HepG2 (cell line): ENCODE measurements at regions not wholly inside any gene's neighbourhood (a gene's known extent, or its start where the extent isn't known, plus 50 kb on each side); places are given as distances from the start of the nearest gene placed in this dataset.

Experiments
- ATAC-seq: fragments of 200-7000 bp; cut with Tn5 transposase; 3 replicates; pipeline ENCODE4 v1.9.1; 2020; ENCODE audit warnings: mild to moderate bottlenecking, moderate library complexity
- BruUV-seq: library from RNA; stranded (reverse); fragments of 400-500 nt; replicated peaks from 2 replicates; lab custom pipeline; 2021; lab: Mats Ljungman, UMichigan
- CTCF ChIA-PET: fragments of 300-600 bp; formaldehyde crosslinking; extraction: SDS; loops from one replicate; lab custom pipeline; 2021; ENCODE audit warnings: low total read pairs, inconsistent platforms, low intra/inter-chr PET ratio; lab: Yijun Ruan, JAX
- POLR2A ChIA-PET: fragments of 350-600 bp; sonication (Branson Sonifier 250); formaldehyde crosslinking; loops from one replicate; lab custom pipeline; 2020; ENCODE audit warnings: antibody characterized with exemption, inconsistent platforms; lab: Yijun Ruan, JAX
- DNase-seq: peaks from one replicate; pipeline ENCODE4 v3.0.0-alpha.2; 2015; ENCODE audit warnings: low spot score
- FAIRE-seq: peaks from 3 replicates; lab custom pipeline; 2011; peaks lifted over from hg19 to GRCh38; lab: Jason Lieb, UNC
- H2AFZ ChIP-seq: one replicate; pipeline ENCODE4 v1.6.1; 2011; ENCODE audit warnings: low read length, inconsistent platforms
- H3K27ac ChIP-seq: fragments of 300-600 bp; 3 replicates; pipeline ENCODE4 v1.8.0; 2011; ENCODE audit warnings: mixed run types, mild to moderate bottlenecking, mixed read lengths, low read length, inconsistent platforms; ENCODE audit not compliant: insufficient read depth; ENCODE audit errors: extremely low read length
- H3K27me3 ChIP-seq, 2 experiments: fragments of 200-600 bp in 1 of 2; 2 replicates in 1 of 2; 3 replicates in 1 of 2; pipeline versions ENCODE4 v1.6.0 to v1.8.0; 2011; ENCODE audit warnings: low read length in 2 of 2, mild to moderate bottlenecking in 2 of 2, moderate library complexity in 2 of 2, inconsistent platforms in 1 of 2; ENCODE audit not compliant: insufficient read depth in 2 of 2, control insufficient read depth in 1 of 2
- H3K36me3 ChIP-seq, 2 experiments: fragments of 200-600 bp in 1 of 2; replicated peaks in 1 of 2; 2 replicates in 1 of 2; 3 replicates in 1 of 2; pipeline versions ENCODE4 v1.5.1 to v1.8.0; 2011; ENCODE audit warnings: low read length in 2 of 2, inconsistent platforms in 1 of 2; ENCODE audit not compliant: insufficient read depth in 2 of 2, control insufficient read depth in 1 of 2
- H3K4me1 ChIP-seq: 2 replicates; pipeline ENCODE4 v1.5.1; 2012; ENCODE audit warnings: low read length, inconsistent platforms; ENCODE audit not compliant: insufficient read depth
- H3K4me2 ChIP-seq: 2 replicates; pipeline ENCODE4 v1.6.0; 2011; ENCODE audit warnings: low read depth, low read length, inconsistent platforms
- H3K4me3 ChIP-seq, 3 experiments: fragments of 200-600 bp in 1 of 3; sonication (generic), shearing (Covaris generic) in 1 of 3; replicated peaks in 1 of 3; 2 replicates each; pipeline ENCODE4 v1.5.1; 2011 to 2016; ENCODE audit warnings: low read length in 3 of 3, inconsistent platforms in 2 of 3, low read depth in 2 of 3, mild to moderate bottlenecking in 2 of 3, control low read depth in 1 of 3, mixed read lengths in 1 of 3; ENCODE audit not compliant: insufficient read depth in 1 of 3
- H3K79me2 ChIP-seq: one replicate; pipeline ENCODE4 v1.6.1; 2011; ENCODE audit warnings: low read length, inconsistent platforms; ENCODE audit not compliant: insufficient read depth
- H3K9ac ChIP-seq: 2 replicates; pipeline ENCODE4 v1.6.0; 2011; ENCODE audit warnings: mild to moderate bottlenecking, low read depth, low read length, inconsistent platforms; ENCODE audit not compliant: insufficient read depth
- H3K9me3 ChIP-seq: 2 replicates; pipeline ENCODE4 v1.5.1; 2012; ENCODE audit warnings: mild to moderate bottlenecking, low read length
- H4K20me1 ChIP-seq: 2 replicates; pipeline ENCODE4 v1.6.0; 2011; ENCODE audit warnings: inconsistent platforms, mild to moderate bottlenecking, low read length, moderate library complexity; ENCODE audit not compliant: insufficient read depth
- GATAD1 ChIP-seq: IDR thresholded peaks from 2 replicates; pipeline ENCODE4 v1.6.1; 2016; ENCODE audit warnings: missing genetic modification reagents, missing compliant biosample characterization
- HCFC1 ChIP-seq: fragments of 150-350 bp; IDR thresholded peaks from 2 replicates; pipeline ENCODE4 v1.6.1; 2014; ENCODE audit warnings: low read depth, low read length
- HDAC2 ChIP-seq: sonication (generic); formaldehyde crosslinking; IDR thresholded peaks from 2 replicates; pipeline ENCODE4 v1.4.0; 2020; ENCODE audit warnings: missing genetic modification reagents
- HMGXB3 ChIP-seq: sonication (generic); formaldehyde crosslinking; IDR thresholded peaks from 2 replicates; pipeline ENCODE4 v1.4.0; 2020; ENCODE audit warnings: missing genetic modification reagents, borderline replicate concordance
- JUND ChIP-seq: sonication (generic); formaldehyde crosslinking; IDR thresholded peaks from 2 replicates; pipeline ENCODE4 v1.8.0; 2022; ENCODE audit warnings: mild to moderate bottlenecking, missing genetic modification reagents
- KDM5B ChIP-seq: sonication (generic); formaldehyde crosslinking; IDR thresholded peaks from 2 replicates; pipeline ENCODE4 v1.4.0; 2020; ENCODE audit warnings: missing genetic modification reagents, mild to moderate bottlenecking, borderline replicate concordance
- PATZ1 ChIP-seq: sonication (generic); formaldehyde crosslinking; IDR thresholded peaks from 2 replicates; pipeline ENCODE4 v1.4.0; 2020; ENCODE audit warnings: missing genetic modification reagents
- ZBTB10 ChIP-seq: sonication (generic); formaldehyde crosslinking; IDR thresholded peaks from 2 replicates; pipeline ENCODE4 v1.4.0; 2020; ENCODE audit warnings: missing genetic modification reagents, borderline replicate concordance
- ZBTB4 ChIP-seq: sonication (generic); formaldehyde crosslinking; IDR thresholded peaks from 2 replicates; pipeline ENCODE4 v1.4.0; 2020; ENCODE audit warnings: missing genetic modification reagents, mild to moderate bottlenecking, borderline replicate concordance
- ZKSCAN5 ChIP-seq: sonication (generic); formaldehyde crosslinking; IDR thresholded peaks from 2 replicates; pipeline ENCODE4 v1.5.1; 2020; ENCODE audit warnings: mild to moderate bottlenecking, missing genetic modification reagents
- ZNF607 ChIP-seq: sonication (generic); formaldehyde crosslinking; IDR thresholded peaks from 2 replicates; pipeline ENCODE4 v1.5.1; 2020; ENCODE audit warnings: missing genetic modification reagents, mild to moderate bottlenecking, borderline replicate concordance
- WGBS: methylation state at CpG from one replicate; pipeline ENCODE4 v1.1.6; 2017; ENCODE audit warnings: low lambda C conversion rate; 5-methylcytosine and 5-hydroxymethylcytosine counted together
- in situ Hi-C: cut with HindIII; loops from 2 replicates; pipeline ENCODE4 v1.10.0; 2017; ENCODE audit warnings: low pct_unique_long_range_greater_than_20kb; ENCODE audit not compliant: extremely low pct_ligation_motif_present
- intact Hi-C: fragments of 100-400 bp; cut with micrococcal nuclease; formaldehyde crosslinking; loops from one replicate; pipeline ENCODE4 v1.10.0; 2022; ENCODE audit not compliant: unreplicated experiment

GRCh38 chr18:32840962-32841361 is 68.1 kb upstream of the KLHL14 start:
- Histone ChIP-seq H3K27me3 (no peaks in the 10 kb centered on the region), H3K79me2 (no peaks in the 10 kb centered on the region), H4K20me1 (no peaks in the 10 kb centered on the region), H3K36me3 (no peaks in the 10 kb centered on the region), H3K4me2 (no peak overlapping the region), H3K9ac (no peak overlapping the region), H3K9me3 (no peaks in the 10 kb centered on the region), H2AFZ (no peak overlapping the region), H3K27ac (no peak overlapping the region), H3K4me3 (no peak overlapping the region), H3K4me1 (no peaks in the 10 kb centered on the region)
- DNase-seq (no peak), FAIRE-seq (no peak), ATAC-seq (no peak)
- ChIA-PET POLR2A (no interaction called here), CTCF (no interaction called here)
- in situ Hi-C loops (no loop called here), intact Hi-C loops (no loop called here)
- BruUV-seq, result no TSS peak
- WGBS, result 10% methylated on average over 1 of the region's 1 CpG
- TF ChIP-seq ZBTB4 (CRISPR knock-in tag) (no peak), HDAC2 (CRISPR knock-in tag) (no peak), HMGXB3 (CRISPR knock-in tag) (no peak), PATZ1 (CRISPR knock-in tag) (no peak), HCFC1 (no peak), KDM5B (CRISPR knock-in tag) (no peak), ZKSCAN5 (CRISPR knock-in tag) (no peak), JUND (no peak), ZBTB10 (no peak), GATAD1 (no peak), ZNF607 (no peak)
